NCI-H2196 (cell line): ENCODE measurements at regions not wholly inside any gene's neighbourhood (a gene's known extent, or its start where the extent isn't known, plus 50 kb on each side); places are given as distances from the start of the nearest gene placed in this dataset.
"Not testable (repeated sequence)": the region's sequence is repeated elsewhere in the genome, so short reads cannot be mapped to it uniquely, and the experiment has no call there.

ENCODE experiments used
- DNase-seq: peaks from one replicate; lab custom pipeline; 2025; ENCODE audit not compliant: unreplicated experiment; lab: John Stamatoyannopoulos, UW

GRCh38 chr5:36778336-36778735, 98.2 kb upstream of the NIPBL start:
- no peak for DNase-seq

- not testable (repeated sequence) for DNase-seq
Measured at GRCh38 chr5:36782612-36783011, 94.0 kb upstream of the NIPBL start.

- DNase-seq: no peak
Measured at GRCh38 chr5:36786448-36787012, 90.0 kb upstream of the NIPBL start.

GRCh38 chr5:36787365-36788093, 89.0 kb upstream of the NIPBL start:
- DNase-seq: no peak

GRCh38 chr5:36790847-36791246, 85.7 kb upstream of the NIPBL start:
- no peak for DNase-seq

GRCh38 chr5:36792560-36793180, 83.9 kb upstream of the NIPBL start:
- no peak for DNase-seq

GRCh38 chr5:36795366-36795765, 81.2 kb upstream of the NIPBL start:
- DNase-seq: no peak

- no peak for DNase-seq
Measured at GRCh38 chr5:36796155-36796554, 80.4 kb upstream of the NIPBL start.

GRCh38 chr5:36801523-36801922, 75.0 kb upstream of the NIPBL start:
- no peak for DNase-seq

GRCh38 chr5:36802187-36802586, 74.4 kb upstream of the NIPBL start:
- DNase-seq: no peak

GRCh38 chr5:36813249-36813648, 63.3 kb upstream of the NIPBL start:
- DNase-seq: not testable (repeated sequence)

- no peak for DNase-seq
Measured at GRCh38 chr5:36815871-36816270, 60.7 kb upstream of the NIPBL start.

- DNase-seq: no peak
Measured at GRCh38 chr5:36820900-36821299, 55.7 kb upstream of the NIPBL start.

GRCh38 chr5:36826694-36827093, 49.9 kb upstream of the NIPBL start:
- DNase-seq: no peak
